Fibroblast of lung (primary cell): ENCODE measurements at regions not wholly inside any gene's neighbourhood (a gene's known extent, or its start where the extent isn't known, plus 50 kb on each side); places are given as distances from the start of the nearest gene placed in this dataset.

ENCODE experiments used
- DNase-seq, 2 donors: peaks; one replicate each; pipeline versions ENCODE4 v3.0.0 to v3.0.0-alpha.2; 2010; ENCODE audit warnings: low read depth in 2 of 2
- H2AFZ ChIP-seq: 2 replicates; pipeline ENCODE4 v1.5.1; 2012; ENCODE audit warnings: low read length, control low read depth, inconsistent platforms
- H3K27ac ChIP-seq: 2 replicates; pipeline ENCODE4 v1.5.1; 2011; ENCODE audit warnings: low read length, control low read depth; ENCODE audit not compliant: insufficient read depth
- H3K27me3 ChIP-seq: 2 replicates; pipeline ENCODE4 v1.5.1; 2011; ENCODE audit warnings: mild to moderate bottlenecking, low read length; ENCODE audit not compliant: control insufficient read depth, insufficient read depth
- H3K36me3 ChIP-seq: 2 replicates; pipeline ENCODE4 v1.5.1; 2011; ENCODE audit warnings: low read length; ENCODE audit not compliant: control insufficient read depth, insufficient read depth
- H3K4me1 ChIP-seq: 2 replicates; pipeline ENCODE4 v1.5.1; 2011; ENCODE audit warnings: low read length; ENCODE audit not compliant: control insufficient read depth, insufficient read depth; ENCODE audit errors: extremely low read depth
- H3K4me2 ChIP-seq: 2 replicates; pipeline ENCODE4 v1.5.1; 2011; ENCODE audit warnings: low read length, control low read depth; ENCODE audit not compliant: insufficient read depth; ENCODE audit errors: extremely low read depth
- H3K4me3 ChIP-seq, 4 experiments: fragments of 200-600 bp in 1 of 4; sonication (generic) in 1 of 4; replicated peaks in 1 of 4; 2 replicates each; pipeline ENCODE4 v1.5.1; 2011 to 2016; ENCODE audit warnings: low read length in 4 of 4, low read depth in 3 of 4, mild to moderate bottlenecking in 3 of 4, control low read depth in 2 of 4, inconsistent platforms in 1 of 4, mixed read lengths in 1 of 4; ENCODE audit not compliant: insufficient read depth in 1 of 4; ENCODE audit errors: control extremely low read depth in 1 of 4
- H3K79me2 ChIP-seq: 2 replicates; pipeline ENCODE4 v1.5.1; 2012; ENCODE audit warnings: mild to moderate bottlenecking, low read length, inconsistent platforms; ENCODE audit not compliant: control insufficient read depth, insufficient read depth
- H3K9ac ChIP-seq: 2 replicates; pipeline ENCODE4 v1.5.1; 2011; ENCODE audit warnings: mild to moderate bottlenecking, low read length, control low read depth; ENCODE audit not compliant: insufficient read depth
- H3K9me3 ChIP-seq: 2 replicates; pipeline ENCODE4 v1.5.1; 2012; ENCODE audit warnings: low read depth, low read length; ENCODE audit not compliant: control insufficient read depth, insufficient read depth
- H4K20me1 ChIP-seq: 2 replicates; pipeline ENCODE4 v1.5.1; 2011; ENCODE audit warnings: low read length; ENCODE audit not compliant: control insufficient read depth, insufficient read depth; ENCODE audit errors: extremely low read depth
- EZH2 ChIP-seq: IDR thresholded peaks from 2 replicates; pipeline ENCODE4 v1.5.1; 2012; ENCODE audit warnings: low read length, control low read depth, mild to moderate bottlenecking; ENCODE audit errors: missing control alignments
- TF ChIP-seq, protein P1 (sequence below), 2 donors: IDR thresholded peaks in 1 of 2; conservative IDR thresholded peaks in 1 of 2; 1 replicate in 1 of 2; 2 replicates in 1 of 2; pipeline ENCODE4 v1.5.1; 2011 to 2012; ENCODE audit warnings: low read length in 2 of 2, control low read depth in 1 of 2, inconsistent platforms in 1 of 2, low read depth in 1 of 2, mild to moderate bottlenecking in 1 of 2

DNA sequence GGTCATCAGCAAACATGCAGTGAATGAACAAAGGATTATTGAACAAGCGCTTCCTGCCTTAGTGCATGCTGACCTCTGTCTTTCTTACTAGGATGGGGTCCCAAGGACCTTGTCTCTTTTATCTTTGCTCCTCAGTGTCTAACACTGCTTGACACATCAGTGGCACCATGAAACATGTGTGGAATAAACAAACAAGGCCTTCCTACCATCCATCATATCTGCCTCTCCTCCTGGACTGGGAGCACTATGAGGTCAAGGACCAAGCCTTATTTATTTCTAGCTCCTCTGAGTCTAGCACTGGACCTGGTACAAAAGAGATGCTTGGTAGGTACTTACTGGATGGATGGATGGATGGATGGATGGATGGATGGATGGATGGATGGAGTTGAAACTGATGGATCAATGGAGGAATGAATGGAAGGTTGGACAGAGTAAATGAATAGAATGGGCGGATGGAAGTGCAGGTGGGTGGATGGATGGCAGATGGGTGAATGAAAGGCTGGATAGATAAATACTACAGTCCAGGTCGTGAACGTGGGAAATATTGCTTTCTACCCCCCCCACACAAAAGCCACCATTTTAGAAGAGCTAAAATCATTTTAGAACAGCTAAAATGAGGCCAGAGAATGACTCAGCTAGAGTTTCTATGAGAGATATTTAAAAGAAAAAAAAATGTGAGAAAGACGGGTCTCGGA is 104.1 kb upstream of the PTPN1 start:
- Histone ChIP-seq H3K4me2 (no peak overlapping the region), H3K4me1 (no peaks in the 10 kb centered on the region), H3K36me3 (no peaks in the 10 kb centered on the region), H3K79me2 (no peaks in the 10 kb centered on the region), H4K20me1 (no peaks in the 10 kb centered on the region), H2AFZ (no peak overlapping the region), H3K9me3 (no peaks in the 10 kb centered on the region), H3K9ac (no peak overlapping the region), H3K27ac (no peak overlapping the region), H3K4me3 (no peak overlapping the region), H3K27me3 (no peaks in the 10 kb centered on the region)
- no peak for TF ChIP-seq EZH2
- TF ChIP-seq, protein P1, sequence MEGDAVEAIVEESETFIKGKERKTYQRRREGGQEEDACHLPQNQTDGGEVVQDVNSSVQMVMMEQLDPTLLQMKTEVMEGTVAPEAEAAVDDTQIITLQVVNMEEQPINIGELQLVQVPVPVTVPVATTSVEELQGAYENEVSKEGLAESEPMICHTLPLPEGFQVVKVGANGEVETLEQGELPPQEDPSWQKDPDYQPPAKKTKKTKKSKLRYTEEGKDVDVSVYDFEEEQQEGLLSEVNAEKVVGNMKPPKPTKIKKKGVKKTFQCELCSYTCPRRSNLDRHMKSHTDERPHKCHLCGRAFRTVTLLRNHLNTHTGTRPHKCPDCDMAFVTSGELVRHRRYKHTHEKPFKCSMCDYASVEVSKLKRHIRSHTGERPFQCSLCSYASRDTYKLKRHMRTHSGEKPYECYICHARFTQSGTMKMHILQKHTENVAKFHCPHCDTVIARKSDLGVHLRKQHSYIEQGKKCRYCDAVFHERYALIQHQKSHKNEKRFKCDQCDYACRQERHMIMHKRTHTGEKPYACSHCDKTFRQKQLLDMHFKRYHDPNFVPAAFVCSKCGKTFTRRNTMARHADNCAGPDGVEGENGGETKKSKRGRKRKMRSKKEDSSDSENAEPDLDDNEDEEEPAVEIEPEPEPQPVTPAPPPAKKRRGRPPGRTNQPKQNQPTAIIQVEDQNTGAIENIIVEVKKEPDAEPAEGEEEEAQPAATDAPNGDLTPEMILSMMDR (conservative IDR thresholded peaks at IDR 0.05 in 1 of 2, IDR thresholded peaks at IDR 0.05 in 1 of 2; ENCODE audit: low read depth in 1 of 2, low read length in 2 of 2) = no peak
- no peak for DNase-seq

- Histone ChIP-seq H3K27me3 (no peaks in the 10 kb centered on the region), H3K27ac (no peak overlapping the region), H3K4me3 (no peak overlapping the region), H2AFZ (no peak overlapping the region), H3K9ac (no peak overlapping the region), H3K4me1 (no peaks in the 10 kb centered on the region), H3K36me3 (no peaks in the 10 kb centered on the region), H3K79me2 (no peaks in the 10 kb centered on the region), H4K20me1 (no peaks in the 10 kb centered on the region), H3K4me2 (no peak overlapping the region), H3K9me3 (no peaks in the 10 kb centered on the region)
- no peak for DNase-seq
- TF ChIP-seq EZH2 = no peak
- TF ChIP-seq, protein P1 (conservative IDR thresholded peaks at IDR 0.05 in 1 of 2, IDR thresholded peaks at IDR 0.05 in 1 of 2; ENCODE audit: low read depth in 1 of 2, low read length in 2 of 2) = no peak
These were observed 103.5 kb upstream of the PTPN1 start for GRCh38 chr20:50406610-50407136.

- H3K79me2 ChIP-seq = no peaks in the 10 kb centered on the region
- no peak overlapping the region for H2AFZ ChIP-seq
- no peak overlapping the region for H3K27ac ChIP-seq
- no peaks in the 10 kb centered on the region for H3K9me3 ChIP-seq
- no peak for DNase-seq
- no peaks in the 10 kb centered on the region for H3K27me3 ChIP-seq
- H3K36me3 ChIP-seq = no peaks in the 10 kb centered on the region
- no peak overlapping the region for H3K4me3 ChIP-seq
- no peak overlapping the region for H3K9ac ChIP-seq
- no peaks in the 10 kb centered on the region for H3K4me1 ChIP-seq
- no peak overlapping the region for H3K4me2 ChIP-seq
- no peaks in the 10 kb centered on the region for H4K20me1 ChIP-seq
- TF ChIP-seq EZH2 = no peak
- TF ChIP-seq, protein P1 (conservative IDR thresholded peaks at IDR 0.05 in 1 of 2, IDR thresholded peaks at IDR 0.05 in 1 of 2; ENCODE audit: low read depth in 1 of 2, low read length in 2 of 2) = no peak
These were observed 101.4 kb upstream of the PTPN1 start for GRCh38 chr20:50408526-50409364.
